NCI-H2196 treated with DMSO at 0.1 percent for 48 hours (cell line): ENCODE measurements at regions not wholly inside any gene's neighbourhood (a gene's known extent, or its start where the extent isn't known, plus 50 kb on each side); places are given as distances from the start of the nearest gene placed in this dataset.
"Not testable (repeated sequence)": the region's sequence is repeated elsewhere in the genome, so short reads cannot be mapped to it uniquely, and the experiment has no call there.

Experiments
- DNase-seq: peaks from one replicate; lab custom pipeline; 2025; ENCODE audit not compliant: unreplicated experiment; lab: John Stamatoyannopoulos, UW

GRCh38 chr9:71285191-71285656 is 163.8 kb upstream of the TRPM3 start:
- DNase-seq = peak; percentile 30

- not testable (repeated sequence) for DNase-seq
These were observed 160.7 kb upstream of the TRPM3 start for GRCh38 chr9:71282116-71282515.

- DNase-seq = no peak
These were observed 157.8 kb upstream of the TRPM3 start for GRCh38 chr9:71279151-71279739.

- DNase-seq = no peak
These were observed 152.2 kb upstream of the TRPM3 start for GRCh38 chr9:71273613-71274012.

GRCh38 chr9:71271602-71272001 is 150.2 kb upstream of the TRPM3 start:
- no peak for DNase-seq

- no peak for DNase-seq
These were observed 149.1 kb upstream of the TRPM3 start for GRCh38 chr9:71270554-71270953.

- DNase-seq = no peak
These were observed 148.4 kb upstream of the TRPM3 start for GRCh38 chr9:71269859-71270258.

GRCh38 chr9:71268871-71269635 is 147.6 kb upstream of the TRPM3 start:
- DNase-seq = no peak

- DNase-seq = no peak
These were observed 142.0 kb upstream of the TRPM3 start for GRCh38 chr9:71263451-71263850.

- not testable (repeated sequence) for DNase-seq
These were observed 139.0 kb upstream of the TRPM3 start for GRCh38 chr9:71260419-71260818.

- no peak for DNase-seq
These were observed 133.3 kb upstream of the TRPM3 start for GRCh38 chr9:71254592-71255277.

- no peak for DNase-seq
These were observed 131.6 kb upstream of the TRPM3 start for GRCh38 chr9:71253011-71253410.

- DNase-seq = no peak
These were observed 129.2 kb upstream of the TRPM3 start for GRCh38 chr9:71250581-71250980.

GRCh38 chr9:71249729-71250317 is 128.4 kb upstream of the TRPM3 start:
- DNase-seq = no peak

- no peak for DNase-seq
These were observed 124.2 kb upstream of the TRPM3 start for GRCh38 chr9:71245651-71246050.

GRCh38 chr9:71243951-71244350 is 122.5 kb upstream of the TRPM3 start:
- DNase-seq = no peak

- no peak for DNase-seq
These were observed 120.7 kb upstream of the TRPM3 start for GRCh38 chr9:71242081-71242480.

GRCh38 chr9:71237051-71237450 is 115.6 kb upstream of the TRPM3 start:
- DNase-seq = no peak

- no peak for DNase-seq
These were observed 112.2 kb upstream of the TRPM3 start for GRCh38 chr9:71233646-71234045.

- DNase-seq = no peak
These were observed 102.6 kb upstream of the TRPM3 start for GRCh38 chr9:71223953-71224538.

- no peak for DNase-seq
These were observed 97.4 kb upstream of the TRPM3 start for GRCh38 chr9:71218774-71219173.
